ENCODE measurements at regions not wholly inside any gene's neighbourhood (a gene's known extent, or its start where the extent isn't known, plus 50 kb on each side); places are given as distances from the start of the nearest gene placed in this dataset.

- no peak overlapping the region for H3K4me3 ChIP-seq (ENCODE audit: low read depth, low read length)
- no peak for DNase-seq (ENCODE audit: low read depth)
Observed at GRCh38 chrX:21056622-21057021, 317.6 kb upstream of the CNKSR2 start.

- DNase-seq (ENCODE audit: low read depth): no peak
- H3K4me3 ChIP-seq (ENCODE audit: low read depth, low read length): no peak overlapping the region
Observed at GRCh38 chrX:21047034-21047455, 327.2 kb upstream of the CNKSR2 start.

- H3K4me3 ChIP-seq (ENCODE audit: low read depth, low read length): no peak overlapping the region
- no peak for DNase-seq (ENCODE audit: low read depth)
Observed at GRCh38 chrX:21014326-21014725, 359.9 kb upstream of the CNKSR2 start.

GRCh38 chrX:21004835-21005234 is 369.4 kb upstream of the CNKSR2 start:
- no peak for DNase-seq (ENCODE audit: low read depth)
- H3K4me3 ChIP-seq (ENCODE audit: low read depth, low read length): no peak overlapping the region

GRCh38 chrX:20995829-20996228 is 378.4 kb upstream of the CNKSR2 start:
- no peak for DNase-seq (ENCODE audit: low read depth)
- no peak overlapping the region for H3K4me3 ChIP-seq (ENCODE audit: low read depth, low read length)

GRCh38 chrX:20989361-20989760 is 384.9 kb upstream of the CNKSR2 start:
- no peak overlapping the region for H3K4me3 ChIP-seq (ENCODE audit: low read depth, low read length)
- no peak for DNase-seq (ENCODE audit: low read depth)

GRCh38 chrX:20988804-20989203 is 385.4 kb upstream of the CNKSR2 start:
- no peak for DNase-seq (ENCODE audit: low read depth)
- H3K4me3 ChIP-seq (ENCODE audit: low read depth, low read length): no peak overlapping the region

- no peak overlapping the region for H3K4me3 ChIP-seq (ENCODE audit: low read depth, low read length)
- no peak for DNase-seq (ENCODE audit: low read depth)
Observed at GRCh38 chrX:20988118-20988517, 386.1 kb upstream of the CNKSR2 start.

- no peak overlapping the region for H3K4me3 ChIP-seq (ENCODE audit: low read depth, low read length)
- no peak for DNase-seq (ENCODE audit: low read depth)
Observed at GRCh38 chrX:20980426-20980825, 393.8 kb upstream of the CNKSR2 start.

GRCh38 chrX:20974326-20974725 is 399.9 kb upstream of the CNKSR2 start:
- no peak overlapping the region for H3K4me3 ChIP-seq (ENCODE audit: low read depth, low read length)
- DNase-seq (ENCODE audit: low read depth): no peak

GRCh38 chrX:20973038-20973437 is 401.2 kb upstream of the CNKSR2 start:
- no peak overlapping the region for H3K4me3 ChIP-seq (ENCODE audit: low read depth, low read length)
- no peak for DNase-seq (ENCODE audit: low read depth)

- no peak for DNase-seq (ENCODE audit: low read depth)
- H3K4me3 ChIP-seq (ENCODE audit: low read depth, low read length): no peak overlapping the region
Observed at GRCh38 chrX:20971250-20971649, 403.0 kb upstream of the CNKSR2 start.

- no peak overlapping the region for H3K4me3 ChIP-seq (ENCODE audit: low read depth, low read length)
- DNase-seq (ENCODE audit: low read depth): no peak
Observed at GRCh38 chrX:20969565-20969964, 404.7 kb upstream of the CNKSR2 start.

- no peak for DNase-seq (ENCODE audit: low read depth)
- H3K4me3 ChIP-seq (ENCODE audit: low read depth, low read length): no peak overlapping the region
Observed at GRCh38 chrX:20968996-20969395, 405.2 kb upstream of the CNKSR2 start.

GRCh38 chrX:20967725-20968124 is 406.5 kb upstream of the CNKSR2 start:
- no peak for DNase-seq (ENCODE audit: low read depth)
- no peak overlapping the region for H3K4me3 ChIP-seq (ENCODE audit: low read depth, low read length)

GRCh38 chrX:20965270-20966044 is 408.8 kb upstream of the CNKSR2 start:
- no peak for DNase-seq (ENCODE audit: low read depth)
- no peak overlapping the region for H3K4me3 ChIP-seq (ENCODE audit: low read depth, low read length)

GRCh38 chrX:20954014-20954413 is 420.2 kb upstream of the CNKSR2 start:
- H3K4me3 ChIP-seq (ENCODE audit: low read depth, low read length): no peak overlapping the region
- DNase-seq (ENCODE audit: low read depth): no peak

- H3K4me3 ChIP-seq (ENCODE audit: low read depth, low read length): no peak overlapping the region
- DNase-seq (ENCODE audit: low read depth): no peak
Observed at GRCh38 chrX:20952180-20952579, 422.0 kb upstream of the CNKSR2 start.

GRCh38 chrX:20951016-20951810 is 423.0 kb upstream of the CNKSR2 start:
- no peak overlapping the region for H3K4me3 ChIP-seq (ENCODE audit: low read depth, low read length)
- no peak for DNase-seq (ENCODE audit: low read depth)

- H3K4me3 ChIP-seq (ENCODE audit: low read depth, low read length): no peak overlapping the region
- DNase-seq (ENCODE audit: low read depth): no peak
Observed at GRCh38 chrX:20947411-20947912, 426.8 kb upstream of the CNKSR2 start.

GRCh38 chrX:20913760-20914159 is 460.5 kb upstream of the CNKSR2 start:
- DNase-seq (ENCODE audit: low read depth): no peak
- no peak overlapping the region for H3K4me3 ChIP-seq (ENCODE audit: low read depth, low read length)
